ENCODE measurements at regions not wholly inside any gene's neighbourhood (a gene's known extent, or its start where the extent isn't known, plus 50 kb on each side); places are given as distances from the start of the nearest gene placed in this dataset.

GRCh38 chr9:13568841-13569601 lies 289.5 kb upstream of the MPDZ start:
- TF ChIP-seq ZNF404 (tag by site-specific recombination; IDR thresholded peaks at IDR 0.05) (no peak), CTCF (tag by site-specific recombination; IDR thresholded peaks at IDR 0.05) (no peak), ZNF416 (tag by site-specific recombination; IDR thresholded peaks at IDR 0.05) (no peak), ZBTB10 (tag by site-specific recombination; IDR thresholded peaks at IDR 0.05) (no peak), ZNF274 (IDR thresholded peaks at IDR 0.05; ENCODE audit: low read length) (no peak), ZNF274 (tag by site-specific recombination; IDR thresholded peaks at IDR 0.05; ENCODE audit: borderline replicate concordance) (no peak)

Data from HEK293 (cell line).